ENCODE measurements at regions not wholly inside any gene's neighbourhood (a gene's known extent, or its start where the extent isn't known, plus 50 kb on each side); places are given as distances from the start of the nearest gene placed in this dataset.
"Not testable (repeated sequence)": the region's sequence is repeated elsewhere in the genome, so short reads cannot be mapped to it uniquely, and the experiment has no call there.

DNA sequence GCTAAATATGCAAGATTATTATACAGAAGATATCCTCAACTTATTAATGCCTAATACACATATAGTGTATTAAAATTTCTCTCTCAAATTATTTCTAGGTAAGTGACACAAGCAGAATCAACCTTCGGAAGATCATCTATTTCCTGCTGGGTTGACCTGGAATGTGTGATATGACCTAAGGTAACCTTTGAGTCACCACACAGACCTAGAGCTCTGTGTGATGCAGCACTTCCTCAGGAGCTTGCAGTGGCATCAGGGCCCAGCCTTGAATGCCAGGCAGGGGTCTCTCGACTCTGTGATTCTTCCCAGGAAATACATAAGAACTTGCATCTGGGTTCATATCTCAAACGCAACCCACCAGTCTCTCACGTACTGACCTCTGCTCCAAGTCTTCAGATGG, 385.3 kb downstream of the RPIA start:
- H3K4me1 ChIP-seq; intact Hi-C loops (cut with DNase I; ENCODE audit: low total_unique reads); H3K4me3 ChIP-seq; H3K36me3 ChIP-seq; H3K27me3 ChIP-seq; DNase-seq (ENCODE audit: low spot score in 2 of 2); H3K9me3 ChIP-seq; H3K27ac ChIP-seq: not testable (repeated sequence)

DNA sequence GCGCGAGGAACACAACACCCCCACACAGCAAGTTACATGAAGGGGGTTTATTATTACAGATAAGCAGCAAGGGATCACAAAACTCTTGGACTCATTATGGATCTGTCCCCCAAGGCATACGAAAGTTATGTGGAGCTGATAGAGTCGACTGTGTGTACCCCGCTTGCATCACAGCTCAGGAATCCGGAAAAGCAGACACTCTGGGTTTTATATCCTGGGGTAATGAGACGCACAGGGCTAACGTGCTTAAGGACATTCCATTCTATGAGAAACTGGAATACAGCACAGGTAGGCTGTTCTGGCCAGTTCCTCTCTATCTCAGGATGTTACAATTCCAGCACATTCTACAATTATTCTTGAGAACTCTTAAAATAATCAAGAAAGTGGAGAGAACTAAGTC, 401.4 kb downstream of the RPIA start:
- H3K4me3 ChIP-seq; H3K27ac ChIP-seq; H3K27me3 ChIP-seq; DNase-seq (ENCODE audit: low spot score in 2 of 2); intact Hi-C loops (cut with DNase I; ENCODE audit: low total_unique reads); H3K4me1 ChIP-seq; H3K36me3 ChIP-seq; H3K9me3 ChIP-seq: not testable (repeated sequence)

GRCh38 chr2:89095060-89095459, 403.6 kb downstream of the RPIA start:
- intact Hi-C loops (cut with DNase I; ENCODE audit: low total_unique reads); H3K9me3 ChIP-seq; H3K4me1 ChIP-seq: not testable (repeated sequence)

DNA sequence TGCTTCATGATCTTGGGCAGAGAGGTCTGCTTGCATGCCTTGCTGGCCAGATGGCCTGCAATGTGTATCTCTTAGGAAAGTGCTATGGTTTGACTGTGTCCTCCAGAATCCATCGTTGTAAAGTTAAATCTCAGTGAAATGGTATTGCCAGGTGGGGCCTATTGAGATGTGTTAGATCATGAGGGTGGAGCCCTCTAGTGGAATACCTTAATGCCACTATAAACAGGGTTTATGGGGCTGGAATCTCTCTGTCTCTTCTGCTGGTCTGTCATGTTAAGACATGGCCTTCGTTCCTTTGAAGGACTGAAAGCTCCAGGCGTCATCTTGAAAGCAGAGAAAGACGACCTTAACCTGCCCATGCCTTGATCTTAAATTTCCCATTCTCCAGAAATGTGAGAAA, 411.1 kb downstream of the RPIA start:
- intact Hi-C loops (cut with DNase I; ENCODE audit: low total_unique reads); H3K9me3 ChIP-seq; H3K27ac ChIP-seq; H3K4me3 ChIP-seq; DNase-seq (ENCODE audit: low spot score in 2 of 2); H3K36me3 ChIP-seq; H3K27me3 ChIP-seq; H3K4me1 ChIP-seq: not testable (repeated sequence)

More at GRCh38 chr2:89095060-89095459, 403.6 kb downstream of the RPIA start:
- DNase-seq (ENCODE audit: low spot score in 2 of 2); H3K27ac ChIP-seq; H3K36me3 ChIP-seq; H3K4me3 ChIP-seq; H3K27me3 ChIP-seq: not testable (repeated sequence)

DNA sequence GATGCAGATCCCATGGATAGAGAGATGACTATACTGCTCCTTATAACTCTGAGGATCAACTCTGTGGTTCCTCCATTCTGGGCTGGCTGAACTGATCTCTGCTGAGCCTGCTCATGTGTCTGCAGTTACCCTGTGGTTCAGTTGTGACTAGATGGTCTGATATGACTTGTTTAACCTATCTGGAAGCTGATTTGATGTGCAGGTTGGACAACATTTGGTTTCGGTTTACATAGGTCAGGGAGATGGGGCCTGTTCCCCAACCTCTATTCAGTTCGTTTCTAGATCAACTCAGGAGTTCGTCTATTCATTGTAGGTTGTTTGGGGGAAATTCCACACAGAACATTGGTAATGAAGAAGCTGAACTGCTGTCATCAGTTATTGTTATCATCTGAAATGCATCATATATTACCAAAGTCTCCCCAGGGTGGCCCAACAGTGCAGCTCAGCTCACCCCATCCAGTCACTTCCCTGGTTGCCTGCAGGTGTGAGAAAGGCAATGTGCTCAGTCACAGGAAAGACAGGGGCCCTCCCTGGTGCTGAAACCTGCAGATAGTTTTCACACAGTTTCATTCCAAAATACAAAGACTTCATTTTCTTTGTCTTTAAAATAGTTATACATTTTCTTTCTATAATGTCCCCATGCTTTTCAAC, 415.0 kb downstream of the RPIA start:
- H3K36me3 ChIP-seq; H3K27me3 ChIP-seq; H3K27ac ChIP-seq; H3K4me1 ChIP-seq; H3K4me3 ChIP-seq; H3K9me3 ChIP-seq; DNase-seq (ENCODE audit: low spot score in 2 of 2); intact Hi-C loops (cut with DNase I; ENCODE audit: low total_unique reads): not testable (repeated sequence)

- H3K36me3 ChIP-seq; H3K4me3 ChIP-seq; intact Hi-C loops (cut with DNase I; ENCODE audit: low total_unique reads); H3K27ac ChIP-seq; H3K27me3 ChIP-seq; H3K4me1 ChIP-seq; DNase-seq (ENCODE audit: low spot score in 2 of 2); H3K9me3 ChIP-seq: not testable (repeated sequence)
Observed at GRCh38 chr2:89112434-89112833, 421.0 kb downstream of the RPIA start.

GRCh38 chr2:89113286-89113685, 421.8 kb downstream of the RPIA start:
- H3K36me3 ChIP-seq; H3K4me1 ChIP-seq; H3K4me3 ChIP-seq; H3K27ac ChIP-seq; H3K27me3 ChIP-seq; DNase-seq (ENCODE audit: low spot score in 2 of 2); H3K9me3 ChIP-seq; intact Hi-C loops (cut with DNase I; ENCODE audit: low total_unique reads): not testable (repeated sequence)

GRCh38 chr2:89129440-89129839, 438.0 kb downstream of the RPIA start:
- H3K4me3 ChIP-seq; H3K27me3 ChIP-seq; H3K4me1 ChIP-seq; intact Hi-C loops (cut with DNase I; ENCODE audit: low total_unique reads); H3K27ac ChIP-seq; H3K9me3 ChIP-seq; DNase-seq (ENCODE audit: low spot score in 2 of 2); H3K36me3 ChIP-seq: not testable (repeated sequence)

DNA sequence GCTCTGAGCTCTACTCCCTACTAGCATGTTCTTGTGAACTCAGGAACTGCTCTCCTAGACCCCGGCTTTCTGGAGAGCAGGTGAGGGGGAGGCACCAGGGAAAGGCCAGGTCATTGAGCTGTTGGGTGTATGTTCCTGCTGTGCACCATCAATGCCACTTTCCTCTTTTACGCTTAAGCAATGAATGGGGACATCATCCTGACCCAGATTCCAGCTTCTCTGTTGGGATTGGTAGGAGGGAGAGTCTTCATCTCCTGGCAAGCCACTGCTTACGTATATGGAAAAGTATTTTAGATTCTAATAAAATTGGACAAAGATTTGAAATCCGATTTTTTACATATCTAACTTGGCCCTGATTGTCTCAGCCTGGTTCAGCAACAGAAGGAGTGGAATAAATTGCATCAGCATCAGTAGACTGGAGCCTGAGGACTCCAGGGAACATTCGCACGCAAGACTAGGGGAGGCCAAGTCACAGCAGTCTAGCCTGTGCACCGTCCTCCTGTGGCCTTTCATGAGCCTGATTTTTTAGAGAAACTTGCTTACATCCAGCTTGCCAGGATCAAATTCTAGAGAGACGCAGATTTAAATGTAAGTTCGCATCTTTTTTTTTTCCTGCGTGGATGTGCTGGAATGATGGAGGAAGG, 439.3 kb downstream of the RPIA start:
- H3K36me3 ChIP-seq; H3K4me3 ChIP-seq; H3K4me1 ChIP-seq; DNase-seq (ENCODE audit: low spot score in 2 of 2); H3K27me3 ChIP-seq; H3K27ac ChIP-seq; intact Hi-C loops (cut with DNase I; ENCODE audit: low total_unique reads); H3K9me3 ChIP-seq: not testable (repeated sequence)

GRCh38 chr2:89142959-89143358, 451.5 kb downstream of the RPIA start:
- H3K4me3 ChIP-seq; H3K4me1 ChIP-seq; intact Hi-C loops (cut with DNase I; ENCODE audit: low total_unique reads); H3K9me3 ChIP-seq; DNase-seq (ENCODE audit: low spot score in 2 of 2); H3K27me3 ChIP-seq; H3K36me3 ChIP-seq; H3K27ac ChIP-seq: not testable (repeated sequence)

- H3K27ac ChIP-seq; intact Hi-C loops (cut with DNase I; ENCODE audit: low total_unique reads); H3K27me3 ChIP-seq; DNase-seq (ENCODE audit: low spot score in 2 of 2); H3K4me3 ChIP-seq; H3K9me3 ChIP-seq; H3K4me1 ChIP-seq; H3K36me3 ChIP-seq: not testable (repeated sequence)
Observed at GRCh38 chr2:89145342-89145741, 453.9 kb downstream of the RPIA start.

GRCh38 chr2:89148256-89148655, 456.8 kb downstream of the RPIA start:
- intact Hi-C loops (cut with DNase I; ENCODE audit: low total_unique reads), result not testable (repeated sequence)

DNA sequence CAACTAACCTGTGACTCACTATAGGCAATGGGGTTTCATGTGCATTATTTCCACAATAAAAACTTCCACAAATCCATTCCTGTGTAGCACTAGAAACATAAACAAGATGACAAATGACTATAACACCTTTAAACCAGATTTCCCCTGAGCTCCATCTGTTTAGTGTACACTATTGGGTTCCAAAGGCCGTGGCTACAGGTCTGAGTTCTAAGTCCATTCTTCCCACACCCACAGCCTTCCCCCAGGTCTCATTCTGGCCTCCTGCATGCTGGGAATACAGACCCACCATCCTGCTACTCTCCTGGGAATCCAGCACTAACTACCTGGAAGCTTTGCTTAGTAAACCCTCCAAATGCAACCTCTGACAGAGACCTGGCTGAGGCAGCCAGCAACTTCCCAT, 460.2 kb downstream of the RPIA start:
- H3K4me3 ChIP-seq; H3K36me3 ChIP-seq; DNase-seq (ENCODE audit: low spot score in 2 of 2); intact Hi-C loops (cut with DNase I; ENCODE audit: low total_unique reads); H3K9me3 ChIP-seq; H3K4me1 ChIP-seq; H3K27me3 ChIP-seq; H3K27ac ChIP-seq: not testable (repeated sequence)

More at GRCh38 chr2:89148256-89148655, 456.8 kb downstream of the RPIA start:
- not testable (repeated sequence) for H3K9me3 ChIP-seq; H3K4me1 ChIP-seq; H3K36me3 ChIP-seq; H3K27me3 ChIP-seq; H3K4me3 ChIP-seq; DNase-seq (ENCODE audit: low spot score in 2 of 2); H3K27ac ChIP-seq

- H3K27me3 ChIP-seq; intact Hi-C loops (cut with DNase I; ENCODE audit: low total_unique reads); DNase-seq (ENCODE audit: low spot score in 2 of 2); H3K4me1 ChIP-seq; H3K27ac ChIP-seq; H3K9me3 ChIP-seq; H3K4me3 ChIP-seq; H3K36me3 ChIP-seq: not testable (repeated sequence)
Observed at GRCh38 chr2:89152501-89152900, 461.0 kb downstream of the RPIA start.
